AG09309 (cell line): ENCODE measurements at regions not wholly inside any gene's neighbourhood (a gene's known extent, or its start where the extent isn't known, plus 50 kb on each side); places are given as distances from the start of the nearest gene placed in this dataset.

ENCODE experiments used
- DNase-seq: peaks from one replicate; pipeline ENCODE4 v3.0.0-alpha.2; 2010; ENCODE audit warnings: low read depth
- H3K4me3 ChIP-seq: 2 replicates; pipeline ENCODE4 v1.5.1; 2011; ENCODE audit warnings: mild to moderate bottlenecking, low read depth, low read length, moderate library complexity; ENCODE audit not compliant: control insufficient read depth
- CTCF ChIP-seq: IDR thresholded peaks from 2 replicates; pipeline ENCODE4 v1.5.1; 2011; ENCODE audit warnings: mild to moderate bottlenecking, low read depth, low read length, inconsistent platforms; ENCODE audit not compliant: insufficient read depth, control insufficient read depth; ENCODE audit errors: missing control alignments

- DNase-seq: no peak
- no peak overlapping the region for H3K4me3 ChIP-seq
- TF ChIP-seq CTCF: no peak
Measured at GRCh38 chr2:2881499-2881898, 496.1 kb downstream of the EIPR1 start.

- no peak overlapping the region for H3K4me3 ChIP-seq
- no peak for TF ChIP-seq CTCF
- DNase-seq: no peak
Measured at GRCh38 chr2:2880938-2881337, 496.7 kb downstream of the EIPR1 start.

- TF ChIP-seq CTCF: no peak
- H3K4me3 ChIP-seq: no peak overlapping the region
- DNase-seq: no peak
Measured at GRCh38 chr2:2879781-2880180, 497.8 kb downstream of the EIPR1 start.

GRCh38 chr2:2879071-2879470 is 498.5 kb downstream of the EIPR1 start:
- DNase-seq: no peak
- TF ChIP-seq CTCF: no peak
- H3K4me3 ChIP-seq: no peak overlapping the region

GRCh38 chr2:2877427-2877826 is 500.2 kb downstream of the EIPR1 start:
- TF ChIP-seq CTCF: no peak
- H3K4me3 ChIP-seq: no peak overlapping the region
- DNase-seq: no peak

GRCh38 chr2:2876331-2877221 is 501.0 kb downstream of the EIPR1 start:
- no peak for TF ChIP-seq CTCF
- no peak for DNase-seq
- no peak overlapping the region for H3K4me3 ChIP-seq
